Activated CD8-positive, alpha-beta memory T cell treated with anti-CD3 and anti-CD28 coated beads, Interleukin-2, amount 50 U/mL, for 1 hour (primary cell): ENCODE measurements at regions not wholly inside any gene's neighbourhood (a gene's known extent, or its start where the extent isn't known, plus 50 kb on each side); places are given as distances from the start of the nearest gene placed in this dataset.

Experiments used
- DNase-seq: peaks from one replicate; pipeline ENCODE4 v3.0.0-alpha.2; 2020; ENCODE audit errors: extremely low read depth

DNA sequence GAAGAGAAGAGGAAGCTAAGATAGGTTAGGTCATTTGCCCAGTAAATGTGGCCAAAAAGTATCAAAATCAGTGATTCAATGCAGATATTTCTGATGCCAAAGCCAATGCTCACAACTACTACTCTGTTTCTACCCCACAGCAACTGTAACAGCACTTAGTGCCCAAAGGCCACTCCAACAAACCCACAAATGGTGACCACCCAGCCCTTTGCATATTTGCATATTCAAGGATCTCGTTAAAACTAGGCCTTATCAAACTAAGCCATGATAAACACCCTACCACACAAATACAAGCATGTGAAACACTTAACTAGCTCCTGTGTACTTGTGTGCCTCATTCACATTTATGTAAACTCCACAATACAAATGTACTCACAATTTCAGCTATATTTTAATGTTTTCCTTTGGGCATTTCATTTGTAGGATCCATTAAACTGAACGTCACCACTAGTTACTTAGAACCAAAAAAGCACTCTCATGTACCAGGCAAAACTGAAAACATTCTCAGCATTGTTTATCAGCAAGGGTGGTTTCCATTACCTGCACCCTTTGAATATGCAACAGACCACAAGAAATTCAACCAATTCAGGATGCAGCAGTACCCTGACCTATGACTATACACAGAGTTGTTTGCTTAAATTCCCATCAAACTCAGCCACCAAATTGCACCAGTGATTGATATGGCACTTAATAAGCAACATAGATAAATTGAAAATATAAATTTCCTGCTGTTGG lies 111.2 kb upstream of the STT3B start:
- DNase-seq: no peak

DNA sequence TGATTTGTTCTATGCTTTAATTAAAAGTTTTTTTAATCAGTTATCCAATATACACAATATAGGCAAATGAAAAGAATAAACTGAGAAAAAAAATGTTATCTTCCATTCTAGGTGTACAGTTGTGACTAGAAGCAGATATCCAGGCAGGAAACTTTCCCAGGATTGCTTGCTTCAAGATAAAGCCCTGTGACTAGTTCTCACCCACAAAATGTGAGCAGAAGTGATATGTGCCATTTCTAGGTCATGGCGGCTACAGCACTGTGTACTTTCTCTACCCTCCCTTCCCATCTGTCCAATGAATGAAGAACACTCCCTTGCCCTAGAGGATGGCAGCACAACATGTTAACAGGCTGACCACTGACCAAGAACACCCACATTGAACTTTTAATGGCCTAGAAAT lies 110.5 kb upstream of the STT3B start:
- no peak for DNase-seq

DNA sequence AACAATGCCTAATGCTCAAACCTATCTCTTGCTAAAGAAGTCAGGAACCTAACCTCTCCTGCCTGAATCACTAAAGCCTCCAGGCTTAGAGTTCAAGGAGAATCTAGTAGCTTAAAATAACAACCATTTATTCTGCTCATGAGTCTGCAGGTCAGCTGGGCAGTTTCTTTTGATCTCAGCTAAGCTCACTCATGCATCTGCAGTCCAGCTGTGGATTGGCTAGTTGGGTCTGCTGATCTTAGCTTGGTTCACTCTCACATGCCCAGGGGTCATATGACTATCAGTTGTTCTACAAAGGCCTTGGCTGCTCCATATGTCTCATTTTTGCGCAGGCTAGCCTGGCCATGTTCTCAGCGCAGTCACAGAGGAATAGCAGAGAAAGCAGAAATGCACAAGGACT lies 109.2 kb upstream of the STT3B start:
- DNase-seq: no peak

DNA sequence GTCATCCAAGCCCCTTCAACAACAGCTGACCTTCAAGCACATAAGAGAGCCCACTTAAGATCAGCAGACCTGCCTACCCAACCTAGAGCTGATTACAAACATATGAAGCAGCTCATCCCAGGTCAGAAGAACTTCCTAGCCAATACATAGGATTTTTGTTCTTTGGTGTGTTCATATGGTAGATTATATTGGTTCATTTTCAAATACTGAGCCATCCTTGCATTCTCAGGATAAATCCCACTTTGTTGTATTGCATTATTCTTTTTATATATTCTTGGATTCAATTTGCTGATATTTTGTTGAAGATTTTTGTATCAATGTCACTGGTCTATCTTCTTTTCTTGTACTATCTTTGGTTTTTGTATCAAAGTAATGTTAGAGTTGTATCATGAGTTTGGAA lies 107.3 kb upstream of the STT3B start:
- DNase-seq: no peak

DNA sequence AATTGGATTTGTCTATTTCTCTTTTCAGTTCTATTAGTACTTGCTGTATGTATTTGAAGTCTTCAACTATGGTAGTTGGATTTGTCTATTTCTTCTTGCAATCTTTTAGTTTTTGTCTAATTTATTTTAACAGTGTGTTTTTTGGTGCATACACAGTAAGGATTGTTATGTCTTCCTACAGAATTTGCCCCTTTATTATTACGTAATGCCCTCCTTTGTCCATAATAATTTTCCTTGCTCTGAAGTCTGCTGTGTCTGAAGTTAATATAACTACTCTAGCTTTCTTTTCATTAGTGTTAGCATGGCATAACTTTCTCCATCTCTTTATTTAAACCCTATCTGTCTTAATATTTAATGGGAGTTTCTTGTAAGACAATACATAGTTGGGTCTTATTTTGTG lies 105.1 kb upstream of the STT3B start:
- DNase-seq: no peak

GRCh38 chr3:31431321-31431720 lies 101.4 kb upstream of the STT3B start:
- no peak for DNase-seq

GRCh38 chr3:31432897-31433678 lies 99.6 kb upstream of the STT3B start:
- DNase-seq: no peak

GRCh38 chr3:31433679-31433992 lies 99.1 kb upstream of the STT3B start:
- DNase-seq: no peak

- DNase-seq: no peak
These were observed 97.9 kb upstream of the STT3B start for GRCh38 chr3:31434819-31435218.

GRCh38 chr3:31436830-31437229 lies 95.9 kb upstream of the STT3B start:
- DNase-seq: no peak

- no peak for DNase-seq
These were observed 94.0 kb upstream of the STT3B start for GRCh38 chr3:31438742-31439141.

- DNase-seq: no peak
These were observed 92.6 kb upstream of the STT3B start for GRCh38 chr3:31439890-31440750.

GRCh38 chr3:31440878-31441277 lies 91.8 kb upstream of the STT3B start:
- no peak for DNase-seq

- no peak for DNase-seq
These were observed 90.0 kb upstream of the STT3B start for GRCh38 chr3:31442755-31443154.

DNA sequence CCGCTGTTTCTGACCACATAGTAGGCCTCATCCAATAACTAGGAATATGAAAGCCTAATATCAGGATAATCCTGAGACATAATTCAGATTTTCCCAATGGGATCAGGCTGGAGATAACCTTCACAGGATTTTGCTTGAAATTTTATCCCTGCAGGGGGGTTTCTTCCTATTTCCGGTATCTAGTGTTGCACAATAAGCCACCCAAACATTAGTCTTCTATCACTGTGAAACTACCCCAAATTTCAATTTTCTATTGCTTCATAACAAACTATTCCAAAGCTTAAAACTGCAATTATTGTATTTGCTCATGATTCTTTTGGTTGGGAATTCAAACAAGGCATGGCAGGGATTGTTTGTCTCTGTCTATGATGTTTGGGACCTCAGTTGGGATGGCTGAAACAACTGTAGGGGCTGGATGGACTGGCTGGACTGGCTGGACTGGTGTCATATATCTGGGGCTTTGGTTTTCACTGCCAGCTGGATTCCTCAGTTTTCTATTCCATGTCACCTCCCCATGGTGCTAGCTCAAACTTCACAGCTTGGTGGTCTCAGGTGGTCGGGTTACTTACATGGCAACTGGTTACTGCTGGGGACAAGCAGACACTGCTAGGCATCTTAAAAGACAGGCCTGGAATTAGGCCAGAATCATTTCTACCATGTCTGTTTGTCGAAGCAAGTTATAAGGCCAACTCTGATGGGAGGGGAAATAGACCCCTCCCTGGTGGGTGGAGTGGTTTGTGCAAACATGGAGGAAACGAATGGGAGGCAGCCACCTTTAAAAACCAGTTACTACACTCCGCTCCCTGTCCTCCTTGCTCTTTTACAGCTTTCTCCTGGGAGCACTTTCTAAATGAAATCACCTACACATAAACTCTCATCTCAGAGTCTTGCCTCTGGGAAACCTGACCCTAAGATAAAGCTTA lies 88.2 kb upstream of the STT3B start:
- DNase-seq: no peak

GRCh38 chr3:31445701-31446100 lies 87.0 kb upstream of the STT3B start:
- no peak for DNase-seq

GRCh38 chr3:31448035-31448881 lies 84.5 kb upstream of the STT3B start:
- DNase-seq: no peak

DNA sequence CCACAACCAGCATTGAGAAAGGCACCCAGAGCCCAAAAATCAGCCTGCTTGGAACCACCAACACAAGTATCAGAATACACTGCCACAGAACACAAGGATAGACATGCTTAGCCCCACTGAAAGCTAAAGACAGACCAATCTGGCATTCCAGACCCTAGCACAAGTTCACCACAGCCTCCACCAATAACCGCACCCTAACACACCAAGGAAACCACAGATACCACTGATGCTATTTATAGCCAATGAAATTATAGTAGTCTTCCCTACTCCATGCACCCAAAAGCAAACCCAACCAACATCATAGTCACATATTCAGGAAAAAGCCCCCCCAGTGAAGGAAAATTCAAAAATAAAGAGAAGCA lies 83.9 kb upstream of the STT3B start:
- no peak for DNase-seq

DNA sequence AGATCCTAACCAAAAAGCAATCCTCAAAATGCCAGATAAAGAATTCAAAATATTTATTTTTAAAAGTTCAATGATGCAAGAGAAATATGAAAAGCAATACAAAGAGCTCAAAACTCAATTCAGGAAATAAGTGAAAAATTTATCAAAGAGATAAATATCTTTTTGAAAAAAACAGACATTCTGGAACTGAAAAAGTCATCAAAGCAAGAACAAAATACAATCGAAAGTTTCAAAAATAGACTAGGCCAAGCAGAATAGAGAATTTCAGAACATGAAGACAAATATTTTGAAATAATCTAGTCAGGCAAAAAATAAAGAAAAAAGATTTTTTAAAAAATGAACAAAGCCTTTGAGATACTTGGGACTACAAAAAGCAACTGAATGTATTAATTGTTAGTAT lies 83.4 kb upstream of the STT3B start:
- no peak for DNase-seq

DNA sequence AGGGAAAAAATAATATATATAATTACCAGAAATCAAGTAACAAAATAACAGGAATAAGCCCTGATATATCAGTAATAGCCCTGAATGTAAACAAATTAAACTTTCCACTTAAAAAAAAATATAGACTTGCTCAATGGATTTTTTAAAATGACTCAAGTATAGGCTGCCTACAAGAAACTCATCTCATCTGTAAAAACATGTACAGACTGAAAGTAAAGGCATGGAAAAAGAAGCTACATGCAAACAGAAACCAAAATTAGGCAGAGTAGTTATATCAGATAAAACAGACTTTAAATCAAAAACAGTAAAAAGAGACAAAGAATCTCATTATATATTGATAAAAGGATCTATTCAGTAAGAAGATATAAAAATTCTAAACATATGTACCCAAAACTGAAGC lies 82.4 kb upstream of the STT3B start:
- DNase-seq: no peak
